ENCODE measurements at regions not wholly inside any gene's neighbourhood (a gene's known extent, or its start where the extent isn't known, plus 50 kb on each side); places are given as distances from the start of the nearest gene placed in this dataset.

- POLR2A ChIA-PET: no interaction called here
- TF ChIP-seq CTCF (IDR thresholded peaks at IDR 0.05; ENCODE audit: insufficient read depth, low read depth, low read length): no peak
- Histone ChIP-seq H3K4me3 (ENCODE audit: low read depth, low read length) (no peak overlapping the region), H3K36me3 (ENCODE audit: control insufficient read depth, insufficient read depth, low read length) (no peaks in the 10 kb centered on the region), H3K27me3 (ENCODE audit: control insufficient read depth, insufficient read depth, low read length) (no peaks in the 10 kb centered on the region)
- DNase-seq (ENCODE audit: low read depth): no peak
- CTCF ChIA-PET: no interaction called here
Observed at GRCh38 chr3:21105784-21106183, 645.2 kb downstream of the ZNF385D start.

- no peak for TF ChIP-seq CTCF (IDR thresholded peaks at IDR 0.05; ENCODE audit: insufficient read depth, low read depth, low read length)
- no peaks in the 10 kb centered on the region for H3K36me3 ChIP-seq (ENCODE audit: control insufficient read depth, insufficient read depth, low read length)
- DNase-seq (ENCODE audit: low read depth): no peak
Observed at GRCh38 chr3:21100656-21101359, 650.2 kb downstream of the ZNF385D start.

GRCh38 chr3:21094686-21095085 is 656.3 kb downstream of the ZNF385D start:
- Histone ChIP-seq H3K4me3 (ENCODE audit: low read depth, low read length) (no peak overlapping the region), H3K36me3 (ENCODE audit: control insufficient read depth, insufficient read depth, low read length) (no peaks in the 10 kb centered on the region), H3K27me3 (ENCODE audit: control insufficient read depth, insufficient read depth, low read length) (no peaks in the 10 kb centered on the region)
- DNase-seq (ENCODE audit: low read depth): no peak
- ChIA-PET CTCF (no interaction called here), POLR2A (no interaction called here)
- TF ChIP-seq CTCF (IDR thresholded peaks at IDR 0.05; ENCODE audit: insufficient read depth, low read depth, low read length): no peak

More at GRCh38 chr3:21100656-21101359, 650.2 kb downstream of the ZNF385D start:
- Histone ChIP-seq H3K4me3 (ENCODE audit: low read depth, low read length) (no peak overlapping the region), H3K27me3 (ENCODE audit: control insufficient read depth, insufficient read depth, low read length) (no peaks in the 10 kb centered on the region)
- ChIA-PET CTCF (no interaction called here), POLR2A (no interaction called here)

GRCh38 chr3:21073561-21073960 is 677.4 kb downstream of the ZNF385D start:
- no peaks in the 10 kb centered on the region for H3K36me3 ChIP-seq (ENCODE audit: control insufficient read depth, insufficient read depth, low read length)
- no peak overlapping the region for H3K4me3 ChIP-seq (ENCODE audit: low read depth, low read length)
- CTCF ChIA-PET: interaction anchor here (0.6 kb wide), 1 partner anchor 23 kb away, joined by 3 read pairs; no protein-coding TSS in a partner anchor
- no peak for DNase-seq (ENCODE audit: low read depth)
- H3K27me3 ChIP-seq (ENCODE audit: control insufficient read depth, insufficient read depth, low read length): no peaks in the 10 kb centered on the region
- POLR2A ChIA-PET: no interaction called here
- TF ChIP-seq CTCF (IDR thresholded peaks at IDR 0.05; ENCODE audit: insufficient read depth, low read depth, low read length): no peak

GRCh38 chr3:21067031-21067813 is 683.8 kb downstream of the ZNF385D start:
- Histone ChIP-seq H3K36me3 (ENCODE audit: control insufficient read depth, insufficient read depth, low read length) (no peaks in the 10 kb centered on the region), H3K4me3 (ENCODE audit: low read depth, low read length) (no peak overlapping the region), H3K27me3 (ENCODE audit: control insufficient read depth, insufficient read depth, low read length) (no peaks in the 10 kb centered on the region)
- peak; percentile 53 for DNase-seq (ENCODE audit: low read depth)
- POLR2A ChIA-PET: interaction anchor here (0.6 kb wide), 1 partner anchor 8 kb away, joined by 12 read pairs; no protein-coding TSS in a partner anchor
- CTCF ChIA-PET: interaction anchor here (0.6 to 1.5 kb wide), 2 partner anchors 9 to 196 kb away, joined by 3 read pairs; no protein-coding TSS in a partner anchor
- no peak for TF ChIP-seq CTCF (IDR thresholded peaks at IDR 0.05; ENCODE audit: insufficient read depth, low read depth, low read length)

Data from BJ (cell line).